Kidney epithelial cell (primary cell): ENCODE measurements at regions not wholly inside any gene's neighbourhood (a gene's known extent, or its start where the extent isn't known, plus 50 kb on each side); places are given as distances from the start of the nearest gene placed in this dataset.

Source experiments
- DNase-seq: peaks from one replicate; pipeline ENCODE4 v3.0.0-alpha.2; 2010; ENCODE audit warnings: low read depth
- H3K27me3 ChIP-seq: 2 replicates; pipeline ENCODE4 v1.6.0; 2011; ENCODE audit warnings: low read length; ENCODE audit not compliant: control insufficient read depth, insufficient read depth
- H3K36me3 ChIP-seq: 2 replicates; pipeline ENCODE4 v1.5.1; 2011; ENCODE audit warnings: low read length; ENCODE audit not compliant: control insufficient read depth, insufficient read depth
- H3K4me3 ChIP-seq: 2 replicates; pipeline ENCODE4 v1.5.1; 2011; ENCODE audit warnings: low read depth, mild to moderate bottlenecking, control low read depth, low read length
- CTCF ChIP-seq: IDR thresholded peaks from 2 replicates; pipeline ENCODE4 v1.5.1; 2011; ENCODE audit warnings: mild to moderate bottlenecking, moderate library complexity, low read length, control low read depth, inconsistent platforms; ENCODE audit not compliant: insufficient read depth, poor library complexity, severe bottlenecking

- no peak for DNase-seq
Measured at GRCh38 chr12:67533159-67533558, 115.4 kb upstream of the DYRK2 start.

GRCh38 chr12:67534046-67534445 is 114.5 kb upstream of the DYRK2 start:
- DNase-seq, result no peak
- no peaks in the 10 kb centered on the region for H3K36me3 ChIP-seq
- no peak overlapping the region for H3K4me3 ChIP-seq
- no peaks in the 10 kb centered on the region for H3K27me3 ChIP-seq
- no peak for TF ChIP-seq CTCF

More at GRCh38 chr12:67533159-67533558, 115.4 kb upstream of the DYRK2 start:
- H3K27me3 ChIP-seq, result no peaks in the 10 kb centered on the region
- no peaks in the 10 kb centered on the region for H3K36me3 ChIP-seq
- no peak overlapping the region for H3K4me3 ChIP-seq
- TF ChIP-seq CTCF, result no peak

GRCh38 chr12:67534681-67535080 is 113.9 kb upstream of the DYRK2 start:
- Histone ChIP-seq H3K27me3 (no peaks in the 10 kb centered on the region), H3K4me3 (no peak overlapping the region), H3K36me3 (no peaks in the 10 kb centered on the region)
- TF ChIP-seq CTCF, result no peak
- peak; percentile 51 for DNase-seq

GRCh38 chr12:67535176-67535575 is 113.4 kb upstream of the DYRK2 start:
- no peak for TF ChIP-seq CTCF

GRCh38 chr12:67535971-67536370 is 112.6 kb upstream of the DYRK2 start:
- no peak overlapping the region for H3K4me3 ChIP-seq
- no peaks in the 10 kb centered on the region for H3K27me3 ChIP-seq
- TF ChIP-seq CTCF, result no peak
- no peaks in the 10 kb centered on the region for H3K36me3 ChIP-seq
- DNase-seq, result no peak

More at GRCh38 chr12:67535176-67535575, 113.4 kb upstream of the DYRK2 start:
- no peak overlapping the region for H3K4me3 ChIP-seq
- no peak for DNase-seq
- H3K36me3 ChIP-seq, result no peaks in the 10 kb centered on the region
- H3K27me3 ChIP-seq, result no peaks in the 10 kb centered on the region

- Histone ChIP-seq H3K36me3 (no peaks in the 10 kb centered on the region), H3K4me3 (no peak overlapping the region), H3K27me3 (no peaks in the 10 kb centered on the region)
- TF ChIP-seq CTCF, result no peak
- no peak for DNase-seq
Measured at GRCh38 chr12:67539329-67539728, 109.2 kb upstream of the DYRK2 start.
